PC-3 (cell line): ENCODE measurements at regions not wholly inside any gene's neighbourhood (a gene's known extent, or its start where the extent isn't known, plus 50 kb on each side); places are given as distances from the start of the nearest gene placed in this dataset.

ENCODE experiments used
- ATAC-seq: fragments of 200-7000 bp; cut with Tn5 transposase; 2 replicates; pipeline ENCODE4 v1.9.1; 2020; ENCODE audit warnings: mild to moderate bottlenecking, moderate library complexity
- BruUV-seq: library from RNA; stranded (reverse); fragments of 400-500 nt; replicated peaks from 2 replicates; lab custom pipeline; 2021; lab: Mats Ljungman, UMichigan
- CTCF ChIA-PET: fragments of 300-600 bp; sonication (Branson Sonifier 250); formaldehyde crosslinking; loops from one replicate; lab custom pipeline; 2022; ENCODE audit warnings: antibody characterized with exemption; lab: Charles Lee
- POLR2A ChIA-PET: fragments of 300-600 bp; sonication (Branson Sonifier 250); formaldehyde crosslinking; loops from one replicate; lab custom pipeline; 2022; ENCODE audit warnings: antibody characterized with exemption; ENCODE audit not compliant: unreplicated experiment; lab: Charles Lee
- DNase-seq: peaks from one replicate; pipeline ENCODE4 v3.0.0-alpha.2; 2015
- H2AFZ ChIP-seq: fragments of 300-600 bp; sonication (generic); 2 replicates; pipeline ENCODE4 v1.6.0; 2016; ENCODE audit warnings: antibody characterized with exemption, low read length
- H3F3A ChIP-seq: fragments of 300-600 bp; sonication (generic); one replicate; pipeline ENCODE4 v1.6.0; 2017; ENCODE audit warnings: antibody characterized with exemption, low read length, control low read depth, mild to moderate bottlenecking; ENCODE audit not compliant: unreplicated experiment
- H3K27ac ChIP-seq: fragments of 300-600 bp; sonication (generic); 2 replicates; pipeline ENCODE4 v1.5.1; 2016; ENCODE audit warnings: mild to moderate bottlenecking, low read length
- H3K27me3 ChIP-seq: fragments of 300-600 bp; sonication (generic); 2 replicates; pipeline ENCODE4 v1.6.1; 2016; ENCODE audit warnings: low read length, mixed read lengths
- H3K36me3 ChIP-seq: fragments of 300-600 bp; sonication (generic); 2 replicates; pipeline ENCODE4 v1.6.1; 2016; ENCODE audit warnings: low read depth, mixed run types, low read length, mixed read lengths
- H3K4me1 ChIP-seq: fragments of 300-600 bp; sonication (generic); 2 replicates; pipeline ENCODE4 v1.5.1; 2016; ENCODE audit warnings: low read length; ENCODE audit not compliant: insufficient read depth
- H3K4me2 ChIP-seq: fragments of 300-600 bp; sonication (generic); 2 replicates; pipeline ENCODE4 v1.6.0; 2016; ENCODE audit warnings: low read length
- H3K4me3 ChIP-seq: fragments of 300-600 bp; sonication (generic); 2 replicates; pipeline ENCODE4 v1.5.1; 2016; ENCODE audit warnings: mild to moderate bottlenecking, low read length, mixed read lengths
- H3K79me2 ChIP-seq: fragments of 300-600 bp; sonication (generic); 2 replicates; pipeline ENCODE4 v1.6.1; 2017; ENCODE audit warnings: low read length, mixed read lengths
- H3K9ac ChIP-seq: fragments of 300-600 bp; sonication (generic); 2 replicates; pipeline ENCODE4 v1.6.0; 2016; ENCODE audit warnings: mild to moderate bottlenecking, low read length
- H3K9me2 ChIP-seq: fragments of 300-600 bp; sonication (generic); replicated peaks from 2 replicates; pipeline ENCODE4 v1.6.1; 2016; ENCODE audit warnings: mixed run types, low read length, mixed read lengths
- H3K9me3 ChIP-seq: fragments of 300-600 bp; sonication (generic); 2 replicates; pipeline ENCODE4 v1.6.1; 2016; ENCODE audit warnings: low read length, mixed read lengths
- H4K20me1 ChIP-seq: fragments of 300-600 bp; sonication (generic); 2 replicates; pipeline ENCODE4 v1.6.1; 2016; ENCODE audit warnings: low read length, mixed read lengths
- CTCF ChIP-seq: fragments of 300-600 bp; sonication (generic); conservative IDR thresholded peaks from 2 replicates; pipeline ENCODE4 v1.5.1; 2017; ENCODE audit warnings: antibody characterized with exemption, low read depth, mild to moderate bottlenecking, low read length
- EZH2 ChIP-seq: fragments of 300-600 bp; sonication (generic); IDR thresholded peaks from one replicate; pipeline ENCODE4 v1.6.1; 2017; ENCODE audit warnings: antibody characterized with exemption, mild to moderate bottlenecking, low read length; ENCODE audit not compliant: unreplicated experiment
- EZH2phosphoT487 ChIP-seq: fragments of 300-600 bp; sonication (generic); IDR thresholded peaks from 2 replicates; pipeline ENCODE4 v1.6.1; 2018; ENCODE audit warnings: mild to moderate bottlenecking, antibody characterized with exemption, low read length, borderline replicate concordance
- intact Hi-C: fragments of 100-400 bp; cut with micrococcal nuclease; formaldehyde crosslinking; loops from 2 replicates; pipeline ENCODE4 v1.9.0; 2023

- BruUV-seq: no TSS peak
These were observed 154.5 kb downstream of the PHETA1 start for GRCh38 chr12:111214401-111214800.

GRCh38 chr12:111213561-111213960, 155.3 kb downstream of the PHETA1 start:
- Histone ChIP-seq H3K9me2 (no peaks in the 10 kb centered on the region), H3K4me1 (no peaks in the 10 kb centered on the region), H4K20me1 (no peaks in the 10 kb centered on the region), H3K27me3 (peaks cover 96% of the 10 kb centered on the region), H3K4me2 (no peak overlapping the region), H3F3A (no peaks in the 10 kb centered on the region), H3K9ac (no peak overlapping the region), H3K27ac (no peak overlapping the region), H3K4me3 (no peak overlapping the region), H3K79me2 (no peaks in the 10 kb centered on the region), H3K9me3 (no peaks in the 10 kb centered on the region), H3K36me3 (no peaks in the 10 kb centered on the region), H2AFZ (no peak overlapping the region)
- POLR2A ChIA-PET: no interaction called here
- CTCF ChIA-PET: no interaction called here
- DNase-seq (no peak), ATAC-seq (no peak)
- TF ChIP-seq EZH2phosphoT487: no peak
- TF ChIP-seq EZH2: no peak
- TF ChIP-seq CTCF: no peak
- BruUV-seq: no TSS peak
- intact Hi-C loops: no loop called here

More at GRCh38 chr12:111214401-111214800, 154.5 kb downstream of the PHETA1 start:
- DNase-seq: no peak
- H4K20me1 ChIP-seq: no peaks in the 10 kb centered on the region
- H3K9me3 ChIP-seq: no peaks in the 10 kb centered on the region
- no peak for ATAC-seq
- H3F3A ChIP-seq: no peaks in the 10 kb centered on the region
- no peaks in the 10 kb centered on the region for H3K4me1 ChIP-seq
- H3K4me2 ChIP-seq: no peak overlapping the region
- no peak overlapping the region for H3K27ac ChIP-seq
- H3K9ac ChIP-seq: no peak overlapping the region
- POLR2A ChIA-PET: no interaction called here
- H2AFZ ChIP-seq: no peak overlapping the region
- no peaks in the 10 kb centered on the region for H3K36me3 ChIP-seq
- CTCF ChIA-PET: no interaction called here
- intact Hi-C loops: no loop called here
- no peak overlapping the region for H3K4me3 ChIP-seq
- peaks cover 90% of the 10 kb centered on the region for H3K27me3 ChIP-seq
- H3K79me2 ChIP-seq: no peaks in the 10 kb centered on the region
- H3K9me2 ChIP-seq: no peaks in the 10 kb centered on the region
- TF ChIP-seq EZH2: no peak
- no peak for TF ChIP-seq EZH2phosphoT487
- TF ChIP-seq CTCF: no peak

GRCh38 chr12:111212814-111213456, 156.0 kb downstream of the PHETA1 start:
- no peaks in the 10 kb centered on the region for H3K36me3 ChIP-seq

More at GRCh38 chr12:111212814-111213456, 156.0 kb downstream of the PHETA1 start:
- no peaks in the 10 kb centered on the region for H3K79me2 ChIP-seq
- no TSS peak for BruUV-seq
- no peaks in the 10 kb centered on the region for H3K9me2 ChIP-seq
- peaks cover 97% of the 10 kb centered on the region for H3K27me3 ChIP-seq
- H3K9ac ChIP-seq: no peak overlapping the region
- H3K27ac ChIP-seq: no peak overlapping the region
- intact Hi-C loops: no loop called here
- ATAC-seq (no peak), DNase-seq (no peak)
- no peak overlapping the region for H2AFZ ChIP-seq
- H3K4me2 ChIP-seq: no peak overlapping the region
- H3K4me1 ChIP-seq: no peaks in the 10 kb centered on the region
- POLR2A ChIA-PET: no interaction called here
- TF ChIP-seq EZH2phosphoT487 (no peak), CTCF (no peak), EZH2 (no peak)
- H3K4me3 ChIP-seq: no peak overlapping the region
- H3K9me3 ChIP-seq: no peaks in the 10 kb centered on the region
- CTCF ChIA-PET: no interaction called here
- H3F3A ChIP-seq: no peaks in the 10 kb centered on the region
- H4K20me1 ChIP-seq: no peaks in the 10 kb centered on the region
